B cell (primary cell): ENCODE measurements at regions not wholly inside any gene's neighbourhood (a gene's known extent, or its start where the extent isn't known, plus 50 kb on each side); places are given as distances from the start of the nearest gene placed in this dataset.

Experiments
- EZH2 ChIP-seq: IDR thresholded peaks from 2 replicates; pipeline ENCODE4 v1.6.1; 2012; ENCODE audit warnings: borderline replicate concordance, low read depth, mild to moderate bottlenecking, moderate library complexity, low read length; ENCODE audit not compliant: insufficient read depth, poor library complexity, severe bottlenecking
- TF ChIP-seq, protein P1 (sequence below): fragments of 200-600 bp; IDR thresholded peaks from one replicate; pipeline ENCODE4 v1.8.0; 2022; ENCODE audit warnings: antibody characterized with exemption, mild to moderate bottlenecking

- TF ChIP-seq, protein P1, sequence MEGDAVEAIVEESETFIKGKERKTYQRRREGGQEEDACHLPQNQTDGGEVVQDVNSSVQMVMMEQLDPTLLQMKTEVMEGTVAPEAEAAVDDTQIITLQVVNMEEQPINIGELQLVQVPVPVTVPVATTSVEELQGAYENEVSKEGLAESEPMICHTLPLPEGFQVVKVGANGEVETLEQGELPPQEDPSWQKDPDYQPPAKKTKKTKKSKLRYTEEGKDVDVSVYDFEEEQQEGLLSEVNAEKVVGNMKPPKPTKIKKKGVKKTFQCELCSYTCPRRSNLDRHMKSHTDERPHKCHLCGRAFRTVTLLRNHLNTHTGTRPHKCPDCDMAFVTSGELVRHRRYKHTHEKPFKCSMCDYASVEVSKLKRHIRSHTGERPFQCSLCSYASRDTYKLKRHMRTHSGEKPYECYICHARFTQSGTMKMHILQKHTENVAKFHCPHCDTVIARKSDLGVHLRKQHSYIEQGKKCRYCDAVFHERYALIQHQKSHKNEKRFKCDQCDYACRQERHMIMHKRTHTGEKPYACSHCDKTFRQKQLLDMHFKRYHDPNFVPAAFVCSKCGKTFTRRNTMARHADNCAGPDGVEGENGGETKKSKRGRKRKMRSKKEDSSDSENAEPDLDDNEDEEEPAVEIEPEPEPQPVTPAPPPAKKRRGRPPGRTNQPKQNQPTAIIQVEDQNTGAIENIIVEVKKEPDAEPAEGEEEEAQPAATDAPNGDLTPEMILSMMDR, result no peak
- no peak for TF ChIP-seq EZH2
Observed at GRCh38 chrX:150088766-150089518, 150.7 kb upstream of the EOLA2 start.
